ENCODE measurements at regions not wholly inside any gene's neighbourhood (a gene's known extent, or its start where the extent isn't known, plus 50 kb on each side); places are given as distances from the start of the nearest gene placed in this dataset.

DNA sequence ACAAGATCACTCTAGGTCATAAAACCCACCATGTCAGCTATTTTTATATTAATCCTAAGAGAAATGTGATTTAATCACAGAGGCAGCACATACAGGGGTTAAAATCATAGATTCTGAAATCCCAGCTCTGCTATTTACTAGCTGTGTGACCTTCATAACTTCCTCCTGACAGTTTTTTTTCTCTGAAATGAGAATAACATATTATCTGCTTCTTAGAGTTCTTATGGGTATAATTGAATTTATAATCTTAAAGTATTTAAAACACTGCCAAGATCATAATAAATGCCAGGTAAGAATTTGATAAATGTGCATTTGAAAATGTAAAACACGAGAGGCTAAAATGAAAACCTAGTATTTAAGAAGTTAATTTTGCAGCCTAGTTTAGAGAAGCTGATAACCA is 722.9 kb downstream of the SLITRK6 start:
- no peak for TF ChIP-seq CTCF (IDR thresholded peaks at IDR 0.05)
- TF ChIP-seq POLR2A (IDR thresholded peaks at IDR 0.05): no peak
- no peak for TF ChIP-seq POLR2AphosphoS5 (IDR thresholded peaks at IDR 0.05)

All from breast epithelium (tissue), 3 donors.